NCI-H526 (cell line): ENCODE measurements at regions not wholly inside any gene's neighbourhood (a gene's known extent, or its start where the extent isn't known, plus 50 kb on each side); places are given as distances from the start of the nearest gene placed in this dataset.
"Not testable (repeated sequence)": the region's sequence is repeated elsewhere in the genome, so short reads cannot be mapped to it uniquely, and the experiment has no call there.

Experiments
- DNase-seq, 2 experiments: peaks; one replicate each; lab custom pipeline; 2025; lab: John Stamatoyannopoulos, UW

DNA sequence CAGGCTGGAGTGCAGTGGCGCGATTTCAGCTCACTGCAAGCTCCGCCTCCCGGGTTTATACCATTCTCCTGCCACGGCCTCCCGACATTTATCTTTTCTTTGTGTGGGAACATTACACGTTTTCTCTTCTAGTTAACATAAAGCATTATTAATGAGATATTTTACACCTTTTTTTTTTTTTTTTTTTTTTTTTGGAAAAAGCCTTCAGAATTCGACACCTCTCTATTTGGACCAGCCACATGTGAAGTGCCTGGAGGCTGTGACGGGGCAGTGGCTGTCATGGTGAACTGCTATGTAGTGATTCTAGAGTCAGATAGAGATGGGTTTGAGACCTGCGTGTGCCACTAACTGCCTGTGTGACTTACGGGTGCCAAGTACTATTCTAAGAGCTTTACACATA, 64.3 kb downstream of the SMIM38 start:
- no peak for DNase-seq

DNA sequence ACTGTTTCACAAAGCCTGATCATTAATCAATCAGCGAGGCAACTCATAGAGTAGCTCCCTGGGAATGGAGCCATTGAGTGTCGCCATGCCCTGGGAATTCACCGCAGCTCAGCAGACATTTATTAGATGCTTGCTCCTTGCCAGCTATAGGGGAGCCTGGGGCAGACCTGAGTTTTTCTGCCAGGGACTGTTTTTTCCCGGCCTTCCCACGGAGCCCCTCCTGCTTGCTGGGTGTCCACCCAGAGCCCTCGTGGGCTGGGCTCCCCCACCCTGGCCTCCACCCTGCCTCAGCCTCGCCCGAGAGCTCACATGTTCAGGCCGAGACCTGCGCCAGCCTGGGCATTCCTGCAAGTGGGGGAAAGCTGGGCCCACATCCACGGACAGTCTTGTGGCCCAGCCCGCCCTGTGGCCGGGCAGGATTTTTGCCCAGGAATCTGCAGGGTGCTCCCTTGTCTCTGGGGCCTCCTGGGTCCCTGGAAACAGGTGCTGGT, 64.9 kb downstream of the SMIM38 start:
- DNase-seq: no peak

DNA sequence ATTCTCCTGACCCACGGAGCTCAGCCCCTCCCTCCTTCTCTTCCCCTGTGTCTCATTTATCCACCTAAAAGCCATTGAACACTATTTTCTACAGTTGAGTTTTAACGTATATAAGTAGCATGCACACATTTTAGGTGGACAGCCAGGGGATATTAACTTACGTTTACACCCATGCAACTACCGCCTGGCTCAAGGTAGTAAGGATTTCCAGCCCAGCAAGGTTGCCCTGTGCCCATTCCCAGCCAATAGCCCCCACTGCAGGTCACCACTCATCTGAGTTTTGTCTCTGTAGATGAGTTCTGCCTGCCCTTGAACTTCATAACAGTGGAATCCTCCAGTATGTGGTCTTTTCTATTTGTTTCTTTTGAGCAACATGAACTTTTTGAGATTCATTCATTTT, 65.4 kb downstream of the SMIM38 start:
- DNase-seq: no peak

DNA sequence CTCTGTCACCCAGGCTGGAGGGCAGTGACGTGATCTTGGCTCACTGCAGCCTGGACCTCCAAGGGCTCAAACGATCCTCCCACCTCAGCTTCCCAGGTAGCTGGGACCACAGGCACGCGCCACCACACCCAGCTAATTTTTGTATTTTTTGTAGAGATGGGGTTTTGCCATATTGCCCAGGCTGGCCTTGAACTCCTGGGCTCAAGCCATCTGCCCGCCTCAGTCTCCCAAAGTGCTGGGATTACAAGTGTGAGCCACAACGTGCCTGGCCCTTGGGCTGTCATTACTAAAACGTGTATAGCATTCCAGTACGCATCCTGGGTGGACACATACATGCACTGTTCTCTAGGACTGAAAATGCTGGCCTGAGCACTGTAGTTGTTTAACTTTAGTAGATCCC, 65.9 kb downstream of the SMIM38 start:
- not testable (repeated sequence) for DNase-seq

DNA sequence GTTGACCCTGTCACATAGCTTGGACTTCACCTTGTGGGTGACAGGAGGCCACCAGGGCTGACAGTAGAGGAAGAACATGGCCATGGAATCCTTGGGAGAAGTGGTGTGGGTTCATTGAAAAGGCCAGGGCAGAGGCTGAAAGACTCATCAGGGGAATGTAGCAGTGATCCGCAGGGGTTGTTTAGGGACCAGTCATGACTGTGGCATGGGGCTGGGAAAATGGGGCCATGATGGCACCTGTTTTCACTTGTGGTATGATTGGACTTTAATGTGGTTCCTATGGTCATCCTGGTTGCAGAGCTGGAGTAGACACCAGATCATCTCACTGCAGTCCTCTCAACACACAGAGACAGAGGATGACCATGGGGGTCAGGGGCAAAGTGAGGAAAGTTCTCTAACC, 66.7 kb upstream of the MYEOV start:
- DNase-seq: no peak

DNA sequence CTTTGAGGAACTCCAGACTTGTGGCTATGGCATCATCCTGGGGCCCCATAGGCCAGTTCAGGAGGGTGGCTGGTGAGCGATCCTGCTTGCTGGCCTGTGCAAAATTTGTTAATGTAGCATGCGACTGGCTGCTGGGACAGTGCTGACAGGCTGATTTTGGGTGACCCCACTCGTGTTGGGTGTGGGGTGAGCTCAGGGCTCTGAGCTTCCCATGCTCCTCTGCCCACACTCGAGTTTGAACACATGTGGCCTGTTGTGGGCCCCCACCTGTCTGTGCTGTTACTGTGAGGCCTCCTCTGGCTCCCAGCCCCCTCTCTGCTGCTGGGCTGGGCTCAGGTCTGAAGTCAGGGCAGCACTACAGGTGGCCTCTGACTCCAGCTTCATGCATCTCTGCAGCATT, 64.4 kb upstream of the MYEOV start:
- no peak for DNase-seq

DNA sequence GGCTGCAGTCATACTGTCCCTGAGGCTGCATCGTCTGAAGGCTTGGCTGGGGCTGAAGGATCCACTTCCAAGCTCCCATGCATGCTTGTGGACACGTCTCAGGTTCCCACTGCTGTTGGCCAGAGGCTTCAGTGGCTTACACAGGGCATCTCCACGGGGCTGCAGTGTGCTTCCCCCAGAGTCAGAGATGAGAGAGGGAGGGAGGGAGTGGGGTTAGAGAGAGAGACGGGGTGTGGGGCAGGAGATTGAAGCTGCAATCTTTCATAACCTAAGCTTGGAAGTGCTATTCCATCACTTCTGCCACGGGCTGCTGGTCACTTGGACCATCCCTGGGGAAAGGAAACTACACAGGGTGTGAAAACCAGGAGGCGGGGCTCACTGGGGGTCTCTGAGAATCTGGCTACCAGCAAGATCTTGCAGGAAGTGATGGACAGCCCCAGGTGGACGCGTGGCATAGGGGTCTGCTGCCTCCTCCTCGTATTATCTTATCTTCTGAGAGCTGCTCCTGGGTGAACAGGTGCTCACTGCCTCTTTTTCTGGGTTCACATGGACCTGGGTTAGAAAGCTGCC, 63.0 kb upstream of the MYEOV start:
- DNase-seq: no peak

DNA sequence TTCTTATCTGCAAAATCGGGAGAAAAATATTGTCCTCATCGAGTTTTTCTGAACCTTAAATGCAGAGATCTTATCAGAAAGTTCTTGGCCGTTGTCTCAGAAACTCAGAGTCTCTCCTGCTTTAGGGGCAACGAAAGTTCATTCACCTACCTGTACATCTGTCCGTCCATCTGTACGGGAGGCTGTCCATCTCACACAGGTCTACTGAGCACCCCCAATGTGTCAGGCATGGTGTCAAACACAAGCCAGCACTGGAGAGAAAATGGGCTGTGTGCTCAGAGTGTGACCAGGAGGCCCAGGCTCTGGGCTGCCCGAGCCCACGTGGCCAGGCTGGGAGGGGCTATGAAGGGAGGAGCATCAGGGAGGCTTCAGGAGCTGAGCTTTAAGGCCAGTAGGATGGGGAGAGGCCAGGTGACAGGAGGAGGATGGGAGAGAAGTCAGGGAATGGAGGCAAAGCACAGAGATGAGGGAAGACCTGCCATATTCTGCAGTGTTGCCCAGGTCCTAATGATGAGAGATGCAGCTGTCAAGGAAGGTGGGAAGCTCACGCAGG, 62.4 kb upstream of the MYEOV start:
- peak in 1 of 2 experiments; percentile 13 for DNase-seq

DNA sequence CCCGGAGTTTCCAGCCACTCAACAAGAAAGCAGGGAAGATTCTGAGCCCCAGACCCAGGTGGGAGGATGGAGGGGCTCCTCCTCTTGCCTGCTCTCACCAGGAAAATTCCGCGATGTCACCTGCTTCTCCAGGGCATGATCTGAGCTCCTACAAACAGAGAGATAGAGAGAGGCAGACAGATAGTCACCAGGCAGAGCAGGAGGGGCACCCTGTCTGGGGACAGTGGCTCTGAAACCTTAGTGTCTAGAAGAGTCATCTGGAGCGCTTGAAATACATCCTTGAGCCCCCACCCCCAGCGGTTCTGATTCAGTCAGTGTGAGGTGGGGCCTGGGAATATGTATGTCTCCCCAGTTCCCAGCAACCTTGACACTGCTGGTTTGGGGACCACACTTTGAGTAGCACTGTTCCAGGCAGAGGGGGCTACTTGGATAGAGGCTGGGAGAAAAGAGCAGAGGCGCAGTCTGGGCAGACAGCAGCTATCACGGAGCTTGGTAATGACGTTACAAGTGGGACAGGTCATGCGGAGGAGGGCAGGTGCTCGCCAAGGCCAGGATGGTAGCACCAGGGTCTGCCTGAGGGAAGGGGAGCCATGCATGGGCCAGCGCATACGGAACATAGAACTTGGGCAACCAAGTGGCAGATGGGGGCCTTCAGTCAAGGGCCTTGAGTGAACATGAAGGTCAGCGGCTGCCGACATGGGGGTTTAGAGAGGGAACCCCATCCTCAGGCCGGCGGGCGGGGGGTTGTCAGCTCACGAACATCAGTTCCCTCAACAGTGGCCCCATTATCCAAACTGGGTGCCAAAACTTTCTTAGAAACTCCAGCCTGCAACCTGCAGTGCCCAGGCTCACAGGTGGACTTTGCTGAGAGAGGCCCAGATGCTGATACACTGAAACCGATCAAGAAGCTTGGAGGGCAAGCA, 60.9 kb upstream of the MYEOV start:
- DNase-seq: no peak

DNA sequence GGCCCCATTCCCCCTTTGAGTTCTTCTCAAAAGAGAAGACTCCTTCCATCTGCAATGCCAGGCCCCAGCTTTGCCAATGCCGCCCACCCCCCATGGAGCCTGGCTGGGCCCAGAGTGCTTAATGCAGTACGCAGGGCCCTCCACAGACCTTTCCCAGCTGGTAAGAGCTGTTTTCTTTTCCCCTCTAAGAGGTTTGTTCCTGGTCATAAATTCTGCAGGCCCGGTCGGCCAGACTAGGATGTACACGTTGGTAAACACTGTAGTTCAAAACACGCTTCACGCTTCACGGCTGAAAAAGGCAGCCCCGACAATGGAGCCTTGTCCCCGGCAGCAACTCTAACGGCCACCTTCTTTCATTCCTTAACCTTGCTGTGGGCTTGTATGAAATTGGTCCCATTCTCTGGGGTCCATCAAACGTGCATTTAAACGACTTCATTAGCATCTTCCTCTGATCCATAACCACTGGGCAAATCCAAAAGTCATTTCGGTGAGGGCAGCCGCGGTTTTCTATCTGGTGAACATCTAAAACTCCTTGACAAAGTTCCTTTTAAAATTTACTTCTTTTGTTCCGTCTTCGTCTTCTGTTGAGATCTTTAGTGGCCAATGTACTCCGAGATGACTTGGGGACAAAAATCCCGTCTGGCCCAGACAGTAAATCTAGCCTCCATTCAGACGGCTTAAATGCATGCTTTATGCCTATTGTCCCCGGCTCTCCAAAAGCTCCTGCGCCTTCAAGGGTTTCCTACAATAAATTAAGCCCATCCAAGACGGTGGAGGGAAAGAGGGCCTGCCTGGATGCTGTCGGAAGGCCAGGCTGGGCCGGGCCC, 60.0 kb upstream of the MYEOV start:
- DNase-seq: peak in 1 of 2 experiments; percentile 55

DNA sequence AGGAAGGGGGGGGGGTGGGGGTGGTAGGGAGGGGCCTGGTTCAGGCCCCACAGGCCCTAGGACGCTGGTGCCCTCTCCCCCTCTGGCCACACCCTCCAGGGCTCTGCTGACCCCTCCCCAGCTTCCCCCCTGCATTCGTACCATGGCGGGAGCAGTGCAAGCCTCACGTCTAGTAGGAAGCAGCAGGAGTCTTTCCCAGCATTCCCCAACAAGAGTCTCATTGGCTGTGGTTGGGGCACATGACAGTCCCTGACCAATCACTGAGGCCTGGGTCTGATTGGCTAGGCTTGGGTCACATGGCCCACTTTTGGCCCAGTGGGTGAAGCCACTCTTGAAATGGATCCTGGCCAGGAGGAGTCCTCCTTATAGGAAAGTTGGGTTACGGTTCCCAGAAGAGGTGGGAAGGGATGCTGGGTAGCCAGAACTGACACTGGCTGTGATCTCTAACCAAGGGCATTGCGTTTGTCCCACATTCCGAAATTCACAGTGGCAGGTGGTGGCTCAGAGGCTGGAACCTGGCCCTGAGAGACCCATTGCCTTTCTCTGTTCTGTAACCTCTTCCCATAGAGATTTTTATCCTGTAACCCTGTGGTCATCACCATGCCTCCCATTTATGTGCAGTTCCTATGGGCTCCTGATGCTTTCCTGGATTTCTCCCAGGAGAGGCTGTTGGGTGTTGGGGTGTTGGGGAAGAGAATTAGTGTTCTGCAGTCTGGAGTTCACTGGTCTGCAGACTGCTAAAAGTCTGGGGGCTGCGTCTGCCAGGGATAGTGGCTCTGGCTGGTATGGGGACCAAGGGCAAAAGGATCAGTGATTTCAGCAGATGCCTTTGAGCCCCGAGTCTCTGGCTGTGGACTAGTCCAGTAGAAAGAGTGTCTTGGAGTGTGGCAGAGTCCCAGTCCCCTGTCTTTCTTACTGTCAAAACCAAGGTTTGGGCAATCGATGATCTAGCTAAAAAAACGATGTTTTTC, 58.9 kb upstream of the MYEOV start:
- no peak for DNase-seq

DNA sequence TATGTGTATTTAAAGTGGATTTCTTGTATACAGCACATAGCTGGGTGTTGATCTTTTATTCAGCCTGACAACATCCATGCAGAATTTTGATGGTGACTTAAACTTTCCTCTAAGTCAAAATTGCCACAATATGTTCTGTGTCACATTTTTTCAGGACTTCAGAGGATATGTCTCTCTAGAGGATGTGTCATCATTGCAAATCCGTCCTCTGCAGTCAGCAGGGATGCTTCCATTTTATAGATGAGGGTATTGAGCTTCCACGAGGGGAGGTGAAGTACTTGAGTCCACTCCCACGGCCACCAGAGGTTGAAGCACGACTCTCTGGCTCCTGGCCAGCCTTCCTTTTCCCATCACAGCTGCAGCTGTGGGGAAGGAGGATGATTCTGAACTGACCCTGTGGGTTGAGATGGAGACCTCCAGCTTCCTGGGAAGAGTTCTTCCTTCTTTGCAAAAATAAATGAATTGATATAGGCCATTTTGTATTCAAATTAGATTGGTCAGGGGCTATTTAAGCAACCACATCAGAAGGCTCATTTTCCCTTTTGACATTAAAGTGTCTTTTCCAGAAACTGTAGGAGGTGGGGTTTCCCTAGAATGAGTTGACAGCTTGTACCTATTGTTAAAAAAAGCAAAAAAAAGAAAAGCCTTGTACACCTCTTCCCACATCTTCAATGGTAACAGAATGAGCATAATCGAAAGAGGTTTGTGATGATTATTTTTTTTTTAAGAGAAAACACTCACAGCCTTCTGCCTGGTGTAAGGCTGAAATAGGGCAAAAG, 55.2 kb upstream of the MYEOV start:
- no peak for DNase-seq

DNA sequence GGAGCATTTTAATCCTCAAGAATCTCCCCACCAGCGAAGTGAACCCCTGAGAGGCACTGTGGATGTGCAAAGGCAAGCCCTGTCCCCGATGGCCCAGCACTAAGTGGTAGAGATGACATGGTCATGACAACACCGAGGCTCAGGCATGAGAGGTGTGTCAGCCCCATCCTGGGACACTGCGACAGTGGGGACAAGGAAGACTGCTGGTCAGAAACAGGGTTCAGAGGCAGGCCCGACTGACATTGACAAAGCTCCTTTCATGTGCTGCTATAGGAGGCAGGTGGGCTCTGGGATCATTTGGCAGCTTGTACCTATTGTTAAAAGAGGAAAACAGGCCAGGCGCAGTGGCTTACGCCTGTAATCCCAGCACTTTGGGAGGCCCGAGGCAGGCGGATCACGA, 54.3 kb upstream of the MYEOV start:
- no peak for DNase-seq

DNA sequence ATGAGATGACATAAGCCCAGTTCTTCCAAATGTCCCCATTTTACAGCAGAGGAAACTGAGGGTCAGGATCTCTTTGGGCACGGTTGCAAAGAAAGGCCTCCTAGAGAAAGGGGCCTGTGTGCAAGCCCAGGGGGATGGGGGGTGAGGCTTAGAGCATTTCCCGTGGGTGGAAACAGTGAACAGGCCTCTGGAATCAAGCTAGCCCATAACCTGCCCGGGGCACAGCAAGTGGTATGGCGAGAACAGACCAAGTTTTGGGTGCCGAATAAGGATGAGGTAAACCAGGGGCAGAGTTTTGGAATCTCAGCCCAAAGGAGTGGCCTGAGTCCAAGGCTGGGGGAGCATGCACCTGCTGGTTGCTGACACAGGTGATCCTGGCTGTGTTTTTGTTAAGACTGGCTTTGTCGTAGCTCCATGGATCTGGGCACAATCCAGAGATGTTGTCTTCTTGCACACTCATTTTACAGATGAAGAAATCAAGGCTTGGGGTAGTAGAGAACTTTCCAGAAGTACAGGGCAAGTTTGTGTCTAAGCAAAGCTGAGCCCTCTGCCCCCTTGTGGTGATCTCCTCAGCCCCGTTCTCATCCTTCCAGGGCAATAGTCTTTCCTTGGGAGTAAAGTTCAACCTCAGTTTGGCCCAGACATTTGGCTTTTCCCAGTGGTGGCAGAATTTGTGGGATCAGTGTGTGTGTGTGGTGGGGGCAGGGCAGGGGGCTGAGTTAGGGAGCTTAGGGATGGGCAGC, 53.5 kb upstream of the MYEOV start:
- DNase-seq: no peak

DNA sequence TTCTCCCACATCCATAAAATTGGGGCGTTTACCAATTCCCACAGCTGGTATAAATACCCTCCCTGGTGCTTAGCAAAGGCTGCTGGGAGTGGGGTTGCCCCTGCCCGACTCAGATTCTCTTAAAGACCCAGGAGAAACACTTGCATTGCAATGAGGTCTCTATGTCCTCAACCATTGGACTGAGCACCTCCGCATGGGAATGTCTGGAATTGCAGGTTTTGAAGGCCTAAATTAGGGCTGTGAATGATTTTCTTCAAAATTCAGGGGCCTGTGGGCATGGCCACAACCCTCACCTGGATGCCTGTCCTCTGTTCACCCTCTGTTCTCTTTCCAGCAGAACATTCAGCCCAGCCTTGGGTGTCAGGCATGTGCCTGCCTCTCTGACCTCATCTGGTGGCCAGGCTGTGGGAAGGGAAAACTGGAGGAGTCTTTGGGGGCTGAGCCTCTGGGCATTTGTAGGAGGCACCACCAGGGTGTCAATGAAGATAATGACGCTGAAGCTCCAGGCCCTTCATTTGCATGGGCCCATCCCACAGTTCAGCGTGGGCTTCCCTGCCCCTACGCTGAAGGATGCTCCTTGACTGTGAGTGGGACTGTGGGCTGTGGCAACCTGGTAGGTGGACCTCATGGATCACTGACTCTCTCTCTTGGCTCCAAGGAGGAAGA, 52.7 kb upstream of the MYEOV start:
- peak in 1 of 2 experiments; percentile 17 for DNase-seq

DNA sequence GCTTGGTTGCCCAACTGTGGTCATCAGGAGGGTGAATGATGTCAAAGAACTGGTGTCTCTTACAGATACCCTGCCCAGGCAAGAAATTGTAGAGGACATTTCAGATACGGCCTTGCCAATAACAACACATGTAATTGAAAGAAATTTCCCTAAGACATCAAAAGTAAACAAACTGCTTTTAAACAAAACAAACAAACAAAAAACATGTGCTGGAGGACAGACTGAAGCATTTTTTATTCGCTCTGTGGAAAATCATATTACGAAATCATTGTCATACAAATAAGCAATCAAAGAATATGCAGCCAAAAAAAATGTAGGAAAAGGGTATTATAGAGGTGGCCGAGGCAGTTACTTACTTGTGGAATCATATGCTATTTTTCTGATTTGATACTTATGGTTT, 52.1 kb upstream of the MYEOV start:
- DNase-seq: no peak

DNA sequence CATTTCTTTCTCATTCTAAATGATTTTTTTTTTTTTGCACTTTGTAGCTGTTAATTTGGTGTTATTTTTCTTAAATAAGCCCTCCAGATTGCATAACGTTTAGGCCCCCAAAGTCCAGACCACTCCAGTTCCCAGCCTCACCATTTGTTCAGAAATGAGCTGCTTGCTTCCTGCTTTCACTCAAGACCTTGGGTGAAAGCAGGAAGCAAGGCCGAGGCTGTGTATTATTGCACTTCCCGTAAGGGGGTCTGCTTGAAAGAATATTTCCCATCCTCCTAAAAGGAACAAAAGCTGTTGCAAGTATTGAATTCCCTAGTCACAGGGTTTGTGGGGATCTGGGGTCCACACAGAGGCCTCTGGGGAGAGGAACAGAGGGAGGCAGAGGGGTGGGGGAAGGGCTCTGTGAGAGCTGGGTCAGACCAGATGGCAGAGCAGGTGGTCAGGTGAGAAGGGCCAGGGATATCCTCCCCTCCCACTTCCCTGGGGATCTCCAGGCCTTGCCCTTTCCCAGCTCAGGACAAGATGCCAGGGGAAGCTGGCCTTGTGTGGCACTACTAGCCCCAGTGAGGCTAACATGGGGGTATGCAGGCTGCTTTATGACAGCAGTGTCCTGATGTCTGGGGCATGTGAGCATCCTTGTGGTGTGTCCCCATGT, 51.6 kb upstream of the MYEOV start:
- no peak for DNase-seq

DNA sequence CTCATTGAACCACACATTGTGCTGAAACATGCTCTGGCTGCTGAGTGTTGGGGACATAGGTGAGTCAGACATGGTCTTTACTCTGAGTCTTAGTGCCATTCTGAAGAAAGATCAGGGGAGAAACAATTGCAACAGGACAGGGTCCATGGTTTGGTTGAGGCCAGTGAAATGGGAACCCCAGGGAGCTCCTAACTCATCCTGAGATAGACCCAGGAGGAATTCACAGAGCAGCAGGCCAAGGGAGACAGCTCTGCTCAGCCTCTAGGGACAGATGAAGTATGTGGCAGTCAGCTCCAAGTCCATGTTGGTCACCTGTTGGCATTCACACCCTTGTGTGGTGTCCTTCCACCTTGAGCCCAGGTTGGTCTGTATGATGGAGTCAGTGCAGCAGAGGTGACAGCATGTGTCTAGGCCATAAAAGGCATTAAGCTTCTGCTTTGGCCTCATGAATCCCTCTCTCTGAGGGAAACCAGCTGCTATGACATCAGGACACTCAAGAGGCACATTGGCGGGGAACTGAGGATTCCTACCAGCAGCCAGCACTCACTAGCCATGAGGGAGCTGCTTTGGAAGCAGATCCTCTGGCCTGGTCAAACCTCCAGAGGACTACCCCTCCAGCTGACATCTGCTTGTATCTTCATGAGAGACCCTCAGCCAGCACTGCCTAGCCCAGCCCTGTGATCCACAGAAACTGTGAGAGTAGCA, 50.3 kb upstream of the MYEOV start:
- DNase-seq: no peak
